GM23248 (cell line): ENCODE measurements at regions not wholly inside any gene's neighbourhood (a gene's known extent, or its start where the extent isn't known, plus 50 kb on each side); places are given as distances from the start of the nearest gene placed in this dataset.

ENCODE experiments used
- DNase-seq: peaks from one replicate; pipeline ENCODE4 v3.0.0-alpha.2; 2015
- H2AFZ ChIP-seq: fragments of 200-600 bp; sonication (generic); 2 replicates; pipeline ENCODE4 v1.6.1; 2016; ENCODE audit warnings: antibody characterized with exemption
- H3F3A ChIP-seq: fragments of 200-600 bp; sonication (generic); 2 replicates; pipeline ENCODE4 v1.6.1; 2016; ENCODE audit warnings: mild to moderate bottlenecking, antibody characterized with exemption, mixed run types; ENCODE audit not compliant: insufficient read depth
- H3K27ac ChIP-seq: fragments of 200-600 bp; sonication (generic); 2 replicates; pipeline ENCODE4 v1.5.1; 2016; ENCODE audit warnings: mild to moderate bottlenecking
- H3K27me3 ChIP-seq: fragments of 200-600 bp; sonication (generic); replicated peaks from 2 replicates; pipeline ENCODE4 v1.6.1; 2016; ENCODE audit warnings: mild to moderate bottlenecking; ENCODE audit not compliant: insufficient read depth
- H3K36me3 ChIP-seq: fragments of 200-600 bp; sonication (generic); 2 replicates; pipeline ENCODE4 v1.6.1; 2016; ENCODE audit warnings: low read depth, mild to moderate bottlenecking
- H3K4me1 ChIP-seq: fragments of 200-600 bp; sonication (generic); 2 replicates; pipeline ENCODE4 v1.6.1; 2016; ENCODE audit warnings: mild to moderate bottlenecking; ENCODE audit not compliant: insufficient read depth
- H3K4me2 ChIP-seq: fragments of 200-600 bp; sonication (generic); one replicate; pipeline ENCODE4 v1.6.1; 2016; ENCODE audit warnings: mild to moderate bottlenecking; ENCODE audit not compliant: unreplicated experiment
- H3K4me3 ChIP-seq: fragments of 200-600 bp; sonication (generic); 2 replicates; pipeline ENCODE4 v1.5.1; 2016; ENCODE audit warnings: mild to moderate bottlenecking
- H3K79me2 ChIP-seq: fragments of 200-600 bp; sonication (generic); 2 replicates; pipeline ENCODE4 v1.6.1; 2016; ENCODE audit warnings: mild to moderate bottlenecking; ENCODE audit not compliant: insufficient read depth
- H3K9ac ChIP-seq: fragments of 200-600 bp; sonication (generic); 2 replicates; pipeline ENCODE4 v1.6.1; 2016; ENCODE audit warnings: mild to moderate bottlenecking
- H3K9me2 ChIP-seq: fragments of 200-600 bp; sonication (generic); 2 replicates; pipeline ENCODE4 v1.6.1; 2016; ENCODE audit warnings: mixed run types, mild to moderate bottlenecking, moderate library complexity; ENCODE audit not compliant: insufficient read depth
- H3K9me3 ChIP-seq: fragments of 200-600 bp; sonication (generic); one replicate; pipeline ENCODE4 v1.6.1; 2017; ENCODE audit warnings: low read depth
- H4K20me1 ChIP-seq: fragments of 200-600 bp; sonication (generic); 2 replicates; pipeline ENCODE4 v1.6.0; 2016; ENCODE audit not compliant: insufficient read depth
- EZH2 ChIP-seq: fragments of 200-600 bp; sonication (generic); IDR thresholded peaks from 2 replicates; pipeline ENCODE4 v1.6.1; 2018; ENCODE audit warnings: antibody characterized with exemption, mild to moderate bottlenecking; ENCODE audit not compliant: insufficient read depth, poor library complexity, severe bottlenecking
- EZH2phosphoT487 ChIP-seq: fragments of 200-600 bp; sonication (generic); IDR thresholded peaks from 2 replicates; pipeline ENCODE4 v1.6.1; 2018; ENCODE audit warnings: antibody characterized with exemption, moderate library complexity, mild to moderate bottlenecking, low read depth; ENCODE audit not compliant: insufficient read depth
- WGBS, 2 experiments: methylation state at CpG; one replicate each; pipeline ENCODE4 v1.1.6; 2015 to 2017; ENCODE audit warnings: low lambda C conversion rate in 2 of 2, low coverage in 1 of 2; ENCODE audit errors: missing lambda C conversion rate in 2 of 2; 5-methylcytosine and 5-hydroxymethylcytosine counted together
- in situ Hi-C: fragments of 300-500 bp; cut with MboI; formaldehyde crosslinking; loops from 2 replicates; pipeline ENCODE4 v1.15.0; 2020

DNA sequence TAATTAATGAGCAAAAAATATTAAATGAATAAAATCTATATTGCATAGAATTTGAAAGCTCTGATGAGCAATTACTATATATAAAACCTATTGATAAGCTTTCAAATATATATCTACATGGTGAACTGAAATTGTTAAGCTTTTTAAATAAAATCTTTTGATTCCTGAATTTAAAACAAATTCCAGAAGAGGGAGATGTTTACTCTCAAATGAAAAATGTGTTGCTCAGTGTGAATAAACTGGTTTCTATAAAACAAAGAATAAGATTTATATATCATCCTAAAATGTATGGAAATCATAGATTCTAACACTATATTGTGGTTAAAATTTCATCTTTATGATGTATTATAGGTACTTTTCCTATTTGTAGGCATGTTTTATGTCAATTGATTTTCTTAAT is 171.5 kb upstream of the SLITRK6 start:
- H3K9me2 ChIP-seq: no peaks in the 10 kb centered on the region
- no peaks in the 10 kb centered on the region for H3K79me2 ChIP-seq
- no peak overlapping the region for H2AFZ ChIP-seq
- no peaks in the 10 kb centered on the region for H3K36me3 ChIP-seq
- H3K9ac ChIP-seq: no peak overlapping the region
- DNase-seq: peak; percentile 5
- H3K4me3 ChIP-seq: no peak overlapping the region
- H3K4me1 ChIP-seq: no peaks in the 10 kb centered on the region
- H4K20me1 ChIP-seq: no peaks in the 10 kb centered on the region
- H3F3A ChIP-seq: no peaks in the 10 kb centered on the region
- no peak overlapping the region for H3K4me2 ChIP-seq
- TF ChIP-seq EZH2 (no peak), EZH2phosphoT487 (no peak)
- no peaks in the 10 kb centered on the region for H3K27me3 ChIP-seq
- H3K9me3 ChIP-seq: no peaks in the 10 kb centered on the region
- in situ Hi-C loops: no loop called here
- H3K27ac ChIP-seq: no peak overlapping the region

GRCh38 chr13:85969331-85969730 is 170.1 kb upstream of the SLITRK6 start:
- Histone ChIP-seq H3K4me2 (no peak overlapping the region), H3K79me2 (no peaks in the 10 kb centered on the region), H3K9me3 (no peaks in the 10 kb centered on the region), H3K4me3 (no peak overlapping the region), H3K36me3 (no peaks in the 10 kb centered on the region), H3K9me2 (no peaks in the 10 kb centered on the region), H3K27ac (no peak overlapping the region), H3K4me1 (no peaks in the 10 kb centered on the region), H3K9ac (no peak overlapping the region), H3K27me3 (no peaks in the 10 kb centered on the region), H4K20me1 (no peaks in the 10 kb centered on the region), H2AFZ (no peak overlapping the region), H3F3A (no peaks in the 10 kb centered on the region)
- DNase-seq: no peak
- in situ Hi-C loops: no loop called here
- no peak for TF ChIP-seq EZH2
- no peak for TF ChIP-seq EZH2phosphoT487

- 29% methylated on average over 4 of the region's 4 CpGs for WGBS, 2 experiments
- in situ Hi-C loops: no loop called here
- TF ChIP-seq EZH2: no peak
- no peak for TF ChIP-seq EZH2phosphoT487
These were observed 136.7 kb upstream of the SLITRK6 start for GRCh38 chr13:85935868-85936467.

DNA sequence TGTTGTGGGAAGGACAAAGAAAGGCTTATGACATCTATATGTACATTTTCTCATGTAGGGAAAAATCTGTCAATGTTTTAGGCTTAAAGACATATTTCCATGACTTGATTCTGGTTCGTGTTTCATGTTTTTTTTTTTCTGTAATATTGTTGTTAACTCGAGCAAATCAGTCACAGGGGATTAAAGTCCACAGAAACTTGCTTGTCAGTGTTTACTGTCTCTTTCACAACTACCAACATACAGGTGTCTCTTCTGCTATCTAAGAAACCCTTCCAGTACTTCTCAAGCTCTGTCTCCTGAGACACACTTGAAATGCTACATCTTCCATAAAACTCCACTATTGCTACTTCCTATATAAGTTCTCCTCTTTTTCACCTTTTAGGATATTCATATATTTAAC is 130.9 kb upstream of the SLITRK6 start:
- H4K20me1 ChIP-seq: no peaks in the 10 kb centered on the region
- H3K4me3 ChIP-seq: no peak overlapping the region
- no peak overlapping the region for H3K4me2 ChIP-seq
- H3F3A ChIP-seq: no peaks in the 10 kb centered on the region
- no peak overlapping the region for H2AFZ ChIP-seq
- no peak for DNase-seq
- no peaks in the 10 kb centered on the region for H3K27me3 ChIP-seq
- no peaks in the 10 kb centered on the region for H3K79me2 ChIP-seq
- no peak overlapping the region for H3K27ac ChIP-seq
- TF ChIP-seq EZH2phosphoT487 (no peak), EZH2 (no peak)
- WGBS, 2 experiments: 0 to 4% methylated on average over 2 of the region's 2 CpGs
- no peaks in the 10 kb centered on the region for H3K9me3 ChIP-seq
- no peaks in the 10 kb centered on the region for H3K9me2 ChIP-seq
- in situ Hi-C loops: no loop called here
- no peak overlapping the region for H3K9ac ChIP-seq
- no peaks in the 10 kb centered on the region for H3K4me1 ChIP-seq
- H3K36me3 ChIP-seq: no peaks in the 10 kb centered on the region

More at GRCh38 chr13:85935868-85936467, 136.7 kb upstream of the SLITRK6 start:
- Histone ChIP-seq H3K27ac (no peak overlapping the region), H3K36me3 (no peaks in the 10 kb centered on the region), H3K9me3 (no peaks in the 10 kb centered on the region), H3K4me3 (no peak overlapping the region), H3K9me2 (no peaks in the 10 kb centered on the region), H3F3A (no peaks in the 10 kb centered on the region), H3K27me3 (no peaks in the 10 kb centered on the region), H3K9ac (no peak overlapping the region), H3K4me1 (no peaks in the 10 kb centered on the region), H4K20me1 (no peaks in the 10 kb centered on the region), H3K79me2 (no peaks in the 10 kb centered on the region), H3K4me2 (no peak overlapping the region), H2AFZ (no peak overlapping the region)
- no peak for DNase-seq

GRCh38 chr13:85910962-85911361 is 111.7 kb upstream of the SLITRK6 start:
- 14 to 18% methylated on average over 1 of the region's 1 CpG for WGBS, 2 experiments
- no peak overlapping the region for H2AFZ ChIP-seq
- TF ChIP-seq EZH2 (no peak), EZH2phosphoT487 (no peak)

More at GRCh38 chr13:85910962-85911361, 111.7 kb upstream of the SLITRK6 start:
- Histone ChIP-seq H3F3A (no peaks in the 10 kb centered on the region), H4K20me1 (no peaks in the 10 kb centered on the region), H3K27me3 (no peaks in the 10 kb centered on the region), H3K9ac (no peak overlapping the region), H3K79me2 (no peaks in the 10 kb centered on the region), H3K4me2 (no peak overlapping the region), H3K36me3 (no peaks in the 10 kb centered on the region), H3K4me1 (no peaks in the 10 kb centered on the region), H3K9me3 (no peaks in the 10 kb centered on the region), H3K27ac (no peak overlapping the region), H3K4me3 (no peak overlapping the region), H3K9me2 (no peaks in the 10 kb centered on the region)
- DNase-seq: no peak
- in situ Hi-C loops: no loop called here
